Superior temporal gyrus (tissue), 1 donor: ENCODE measurements at regions not wholly inside any gene's neighbourhood (a gene's known extent, or its start where the extent isn't known, plus 50 kb on each side); places are given as distances from the start of the nearest gene placed in this dataset.

Source experiments
- DNase-seq: peaks from one replicate; pipeline ENCODE4 v3.0.0-alpha.2; 2016; ENCODE audit errors: extremely low spot score

DNA sequence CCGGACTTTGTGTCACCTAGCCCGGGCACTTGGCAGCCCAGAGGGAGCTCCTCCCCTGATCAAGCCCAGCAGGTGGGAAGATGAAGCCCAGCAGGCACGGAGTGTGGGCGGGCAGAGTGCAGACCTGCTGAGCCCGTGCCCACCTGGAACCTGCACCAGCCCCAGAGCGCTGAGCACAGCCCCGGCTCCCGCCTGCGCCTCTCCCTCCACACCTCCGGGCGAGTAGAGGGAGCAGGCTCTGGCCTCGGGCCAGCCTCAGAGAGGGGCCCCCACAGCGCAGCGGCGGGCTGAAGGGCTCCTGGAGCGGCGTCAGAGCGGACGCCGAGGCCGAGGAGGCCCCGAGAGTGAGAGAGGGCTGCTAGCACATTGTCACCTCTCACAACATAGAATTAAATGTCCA, 257.7 kb downstream of the VGLL3 start:
- DNase-seq = no peak

DNA sequence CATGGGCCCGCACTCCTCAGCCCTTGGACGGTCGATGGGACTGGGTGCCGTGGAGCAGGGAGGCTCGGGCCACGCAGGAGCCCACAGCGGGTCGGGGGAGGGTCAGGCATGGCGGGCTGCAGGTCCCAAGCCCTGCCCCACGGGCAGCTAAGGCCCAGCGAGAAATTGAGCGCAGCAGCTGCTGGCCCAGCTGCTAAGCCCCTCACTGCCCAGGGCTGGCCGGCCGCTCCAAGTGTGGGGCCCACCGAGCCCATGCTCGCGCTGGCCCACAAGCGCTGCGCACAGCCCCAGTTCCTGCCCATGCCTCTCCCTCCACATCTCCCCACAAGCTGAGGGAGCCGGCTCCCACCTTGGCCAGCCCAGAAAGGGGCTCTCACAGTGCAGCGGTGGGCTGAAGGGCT, 259.4 kb downstream of the VGLL3 start:
- DNase-seq = no peak

DNA sequence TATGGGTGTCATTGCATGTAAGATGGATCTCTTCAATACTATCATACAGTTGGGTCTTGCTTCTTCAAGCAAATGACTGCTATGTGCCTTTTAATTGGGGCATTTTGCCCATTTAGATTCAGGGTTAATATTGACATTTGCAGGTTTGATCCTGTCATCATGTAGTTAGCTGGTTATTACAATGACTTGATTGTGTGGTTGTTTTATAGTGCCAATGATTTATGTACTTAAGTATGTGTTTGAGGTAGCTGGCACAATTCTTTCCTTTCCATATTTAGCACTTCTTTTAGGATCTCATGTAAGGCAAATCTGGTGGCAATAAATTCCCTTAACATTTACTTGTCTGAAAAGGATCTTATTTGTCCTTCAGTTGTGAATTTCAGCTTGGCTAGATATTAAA, 267.5 kb downstream of the VGLL3 start:
- no peak for DNase-seq

DNA sequence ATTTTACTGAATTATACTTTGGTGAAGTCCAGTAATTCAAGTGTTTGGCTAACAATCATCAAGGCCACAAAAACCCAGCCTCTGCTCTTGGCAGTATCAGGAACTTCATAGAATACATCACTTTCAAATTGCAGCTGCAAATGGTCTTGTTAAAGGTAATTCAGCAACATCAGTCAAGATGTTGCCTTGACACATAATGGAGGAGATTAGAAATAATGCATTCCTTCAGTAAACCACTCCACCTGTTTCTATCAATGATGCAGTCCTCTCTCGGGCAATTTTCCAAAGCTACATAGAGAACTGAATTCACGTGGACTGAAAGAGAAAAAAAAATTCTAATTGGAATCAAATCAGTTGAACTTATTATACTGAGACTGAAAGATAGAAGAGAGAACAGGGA, 279.3 kb downstream of the VGLL3 start:
- DNase-seq = no peak

DNA sequence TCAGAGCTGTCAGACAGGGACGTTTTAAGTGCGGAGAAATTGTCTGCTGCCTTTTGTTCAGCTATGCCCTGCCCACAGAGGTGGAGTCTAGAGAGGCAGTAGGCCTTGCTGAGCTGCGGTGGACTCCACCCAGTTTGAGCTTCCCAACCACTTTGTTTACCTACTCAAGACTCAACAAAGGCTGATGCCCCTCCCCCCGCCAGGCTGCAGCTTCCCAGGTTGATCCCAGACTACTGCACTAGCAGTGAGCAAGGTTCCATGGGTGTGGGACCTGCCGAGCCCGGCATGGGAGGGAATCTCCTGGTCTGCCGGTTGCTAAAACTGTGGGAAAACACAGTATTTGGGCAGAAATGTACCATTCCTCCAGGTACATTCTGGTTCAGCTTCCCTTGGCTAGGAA, 282.1 kb downstream of the VGLL3 start:
- no peak for DNase-seq

DNA sequence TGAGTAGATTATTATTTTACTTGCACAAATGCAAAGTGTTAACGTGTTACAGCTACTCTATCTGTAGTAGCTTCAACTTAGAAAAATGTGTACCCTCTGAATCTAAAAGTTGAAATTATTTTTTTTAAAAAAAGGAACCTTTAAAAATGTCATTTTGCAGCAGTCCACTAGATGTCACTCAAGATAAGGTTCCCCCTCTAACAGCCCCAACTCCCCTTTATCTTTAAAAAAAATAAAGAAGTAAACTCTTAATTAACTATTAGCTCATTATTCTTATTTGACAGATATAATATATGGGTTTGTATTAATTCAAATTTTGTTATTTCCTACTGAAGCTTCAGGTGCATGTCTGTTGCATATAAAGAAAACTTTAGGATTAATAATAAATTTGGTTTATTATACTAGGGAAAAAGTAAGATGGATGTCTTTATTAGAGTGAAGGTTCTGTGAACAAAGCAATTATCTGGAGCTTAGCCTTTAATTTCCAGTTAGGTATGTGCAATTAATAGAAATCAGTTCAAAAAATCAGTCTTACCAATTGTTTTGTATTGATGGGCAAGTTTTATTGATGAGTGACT, 288.5 kb downstream of the VGLL3 start:
- DNase-seq = no peak

DNA sequence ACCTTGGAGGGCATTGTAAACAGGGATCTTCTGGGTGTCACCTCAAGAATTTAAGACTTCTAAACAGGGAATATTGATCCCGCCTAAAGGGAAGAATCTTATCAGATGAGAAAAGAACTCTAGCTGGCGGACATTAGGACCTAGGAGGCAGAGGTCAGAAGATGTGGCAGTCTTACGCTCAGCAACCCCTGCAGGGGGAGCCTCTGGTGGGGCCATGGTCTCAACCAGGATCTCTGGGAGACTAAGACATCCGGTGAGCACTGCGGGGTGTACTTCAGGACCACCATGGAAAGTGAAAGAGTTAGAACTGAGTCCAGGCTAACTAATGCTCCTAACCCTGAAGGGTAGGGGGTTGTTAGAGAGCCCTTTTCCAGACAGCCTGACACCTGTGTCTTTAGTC, 295.2 kb downstream of the VGLL3 start:
- no peak for DNase-seq

DNA sequence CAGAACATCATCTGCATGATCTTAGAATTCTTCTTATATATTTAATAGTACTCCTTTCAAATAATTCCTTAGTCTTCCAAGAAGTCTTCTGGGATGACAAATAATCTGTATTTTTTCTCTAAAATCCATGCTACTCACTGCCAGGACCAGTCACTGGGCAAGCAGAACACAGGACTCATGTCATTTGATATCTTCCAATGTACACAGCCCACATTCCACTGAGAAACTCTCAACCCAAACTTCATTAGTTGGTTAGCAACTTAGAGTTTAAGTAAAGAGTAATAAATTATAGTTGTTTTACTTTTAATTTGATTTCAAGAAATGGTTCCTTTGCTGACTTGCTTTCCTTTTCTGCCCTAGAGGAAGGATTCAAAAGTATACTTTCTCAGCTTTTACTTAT, 317.0 kb downstream of the VGLL3 start:
- no peak for DNase-seq

DNA sequence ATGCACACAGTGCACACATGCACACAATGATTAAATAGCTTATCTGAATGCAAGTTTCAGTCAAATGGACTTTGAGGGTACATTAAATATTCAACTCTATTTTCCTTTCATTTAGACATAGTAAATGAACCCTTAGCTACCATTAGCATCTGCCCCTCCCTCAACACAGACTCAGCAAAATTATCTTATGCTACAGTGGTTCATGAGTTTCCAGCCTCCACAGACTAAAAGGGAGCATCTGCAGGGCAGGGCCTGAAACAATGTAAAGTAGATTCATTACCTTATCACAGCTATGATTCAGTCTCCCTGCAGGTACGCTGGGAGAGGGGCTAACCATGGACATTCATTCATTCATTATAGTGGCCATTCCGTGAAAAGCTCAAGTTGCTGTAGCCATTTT, 329.1 kb downstream of the VGLL3 start:
- DNase-seq = no peak

DNA sequence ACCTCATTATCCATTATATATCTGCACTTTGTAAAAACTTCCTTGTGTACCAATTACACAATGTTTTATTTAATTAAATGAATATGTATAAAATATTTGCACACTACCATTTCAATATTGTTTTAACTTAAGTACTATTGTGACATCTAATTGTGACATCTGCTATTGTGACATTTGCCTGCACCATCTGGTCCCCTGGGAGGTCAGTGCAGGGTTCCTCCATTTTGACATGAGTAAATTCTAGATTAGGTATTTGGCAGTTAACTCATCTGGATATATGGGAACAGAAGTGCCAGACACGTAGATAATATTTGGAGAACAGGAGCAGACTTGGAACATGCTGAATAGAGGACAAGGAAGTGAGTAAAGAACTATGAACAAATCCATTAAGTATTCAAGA, 332.1 kb downstream of the VGLL3 start:
- no peak for DNase-seq

DNA sequence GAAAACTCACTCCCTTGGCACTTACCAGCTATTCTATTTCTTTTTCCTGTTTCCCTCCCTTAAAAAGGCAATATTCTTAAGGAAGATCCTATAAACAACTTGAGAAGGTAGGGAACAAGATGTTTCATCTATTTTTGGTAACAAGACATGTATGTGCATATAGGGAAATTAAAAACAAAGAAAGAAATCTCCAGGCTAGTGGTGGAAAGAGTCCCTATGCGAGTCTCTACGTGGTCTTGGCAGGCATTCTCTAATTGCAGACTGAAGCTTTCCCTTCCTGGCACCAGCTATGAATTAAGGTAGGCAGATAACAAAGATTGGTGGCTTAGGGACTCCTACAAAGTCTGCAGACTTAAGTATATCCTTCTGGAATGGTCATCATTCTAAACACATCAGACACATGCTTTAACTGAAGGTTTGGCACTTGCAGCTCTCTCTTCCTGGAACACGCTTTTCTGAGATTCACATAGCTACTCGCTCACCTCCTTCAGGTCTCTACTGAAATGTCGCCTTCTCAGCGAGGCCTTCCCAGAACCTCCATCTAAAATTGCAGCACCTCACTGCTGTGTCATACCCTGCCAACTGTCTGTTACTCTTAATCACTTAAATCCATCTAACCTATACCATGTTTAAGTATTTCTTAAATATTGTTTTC, 336.0 kb downstream of the VGLL3 start:
- no peak for DNase-seq

DNA sequence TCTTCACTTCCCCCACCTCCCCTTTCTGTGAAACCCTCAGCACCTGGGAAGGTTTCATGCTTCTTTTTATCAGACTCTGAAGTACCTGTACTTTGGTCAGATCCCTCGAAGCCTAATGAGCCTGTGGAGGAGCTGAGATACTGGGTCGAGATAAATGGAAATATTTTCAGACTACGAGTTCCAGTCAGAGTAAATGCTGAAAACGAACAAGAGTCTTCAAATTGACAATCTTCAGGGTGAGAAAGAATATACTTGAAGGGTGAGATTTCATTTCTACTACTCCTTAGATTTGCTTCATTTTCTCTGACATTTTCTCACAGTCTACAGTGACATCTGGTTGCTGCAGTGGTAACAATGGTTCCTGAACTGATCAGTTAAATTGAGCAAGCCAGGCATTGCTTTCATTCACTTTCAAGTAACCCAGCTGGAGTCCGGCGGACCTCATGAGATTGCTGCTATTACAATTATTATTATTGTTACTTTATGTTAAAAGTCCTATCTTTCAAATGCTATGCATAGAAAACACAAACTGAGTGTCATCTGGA, 337.2 kb downstream of the VGLL3 start:
- no peak for DNase-seq

DNA sequence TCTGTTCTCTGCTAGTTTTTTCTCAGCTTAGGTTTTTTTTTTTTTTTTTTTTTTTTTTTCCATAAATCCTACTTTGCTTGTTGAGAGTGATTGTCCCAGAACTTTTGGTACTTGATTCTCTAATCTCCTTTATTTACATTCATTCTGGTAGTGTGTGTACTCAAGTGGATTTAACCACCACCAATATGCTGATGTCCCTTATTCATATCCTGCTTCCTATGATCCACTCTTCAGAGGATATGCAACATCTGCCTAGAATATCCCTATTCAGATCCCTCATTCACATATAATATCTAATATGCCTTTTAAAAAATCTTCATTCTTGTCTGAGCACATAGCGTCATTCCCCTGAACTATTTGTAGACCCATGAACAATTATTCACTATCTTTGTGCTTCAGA, 342.9 kb downstream of the VGLL3 start:
- DNase-seq = no peak

DNA sequence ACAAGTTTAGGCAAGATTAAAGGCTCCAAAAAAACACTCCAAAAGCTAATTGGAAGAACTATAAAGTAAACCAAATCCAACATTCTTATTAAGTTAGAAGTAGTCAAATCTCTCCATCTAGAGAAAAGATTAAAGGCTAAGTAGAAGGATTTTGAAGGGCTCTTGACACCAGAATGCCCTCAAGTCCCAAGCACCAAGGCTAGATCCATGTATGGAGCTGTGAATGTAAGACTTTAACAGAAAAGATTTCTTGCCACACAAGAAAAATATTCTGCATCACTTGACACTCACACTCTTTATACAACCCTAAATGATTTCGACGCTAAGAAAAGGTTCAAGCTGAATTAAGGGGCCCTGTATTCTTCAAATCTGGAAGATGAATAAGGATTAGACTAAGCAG, 345.2 kb downstream of the VGLL3 start:
- DNase-seq = no peak

DNA sequence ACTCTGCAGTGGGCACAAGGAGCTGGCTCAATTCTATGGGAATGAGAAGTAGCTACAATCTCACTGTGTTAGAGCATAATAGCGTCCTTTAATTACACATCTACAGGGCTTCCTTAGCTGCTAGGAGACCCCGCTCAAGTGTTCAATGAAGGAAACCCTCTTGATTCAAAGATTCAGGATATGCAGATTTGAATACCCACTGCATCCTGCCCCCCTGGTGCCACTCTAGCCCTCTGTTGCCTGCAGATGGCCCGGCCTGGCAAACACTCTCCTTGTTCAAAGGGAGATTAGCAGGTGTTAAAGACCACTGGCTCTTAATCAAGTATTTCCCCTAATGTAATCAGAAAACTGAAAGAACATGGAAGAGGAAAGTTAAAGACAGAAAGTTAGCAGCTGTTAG, 356.6 kb downstream of the VGLL3 start:
- no peak for DNase-seq

DNA sequence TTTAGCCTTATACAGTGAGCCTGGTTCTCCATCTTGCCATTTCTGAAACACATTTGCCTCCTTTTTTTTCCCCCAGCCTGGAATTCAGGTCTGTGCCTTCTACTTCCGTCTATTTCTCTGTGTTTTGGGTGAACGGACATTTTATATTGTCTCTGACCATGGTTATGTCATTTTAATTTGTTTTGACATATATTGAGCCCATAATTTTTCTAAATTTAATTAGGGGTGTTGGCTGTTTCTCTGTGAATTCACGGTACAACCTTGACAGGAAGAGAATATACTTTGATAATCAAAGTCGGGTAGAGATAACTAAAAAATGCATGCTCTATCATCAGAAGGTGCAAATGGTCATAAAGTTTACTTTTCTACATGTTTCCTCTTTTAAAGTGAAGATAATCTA, 361.4 kb downstream of the VGLL3 start:
- no peak for DNase-seq

DNA sequence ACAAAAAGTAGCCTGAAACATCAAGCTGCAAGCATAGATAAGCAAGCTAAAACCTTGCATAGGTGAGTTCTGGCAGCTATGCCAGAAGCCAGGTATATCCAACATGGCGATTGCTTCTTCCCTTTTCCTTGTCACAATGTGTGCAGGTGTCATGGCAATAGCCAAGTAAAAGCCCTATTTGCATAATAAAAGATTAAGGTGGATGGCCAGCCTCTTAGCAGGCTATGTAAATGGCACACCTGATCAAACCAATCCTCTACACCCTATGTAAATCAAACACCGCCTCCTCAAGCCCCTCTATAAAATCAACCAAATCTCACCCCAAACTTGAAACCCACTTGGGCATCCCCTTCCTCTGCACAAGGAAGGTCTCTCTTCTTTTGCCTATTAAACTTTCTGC, 366.8 kb downstream of the VGLL3 start:
- no peak for DNase-seq

DNA sequence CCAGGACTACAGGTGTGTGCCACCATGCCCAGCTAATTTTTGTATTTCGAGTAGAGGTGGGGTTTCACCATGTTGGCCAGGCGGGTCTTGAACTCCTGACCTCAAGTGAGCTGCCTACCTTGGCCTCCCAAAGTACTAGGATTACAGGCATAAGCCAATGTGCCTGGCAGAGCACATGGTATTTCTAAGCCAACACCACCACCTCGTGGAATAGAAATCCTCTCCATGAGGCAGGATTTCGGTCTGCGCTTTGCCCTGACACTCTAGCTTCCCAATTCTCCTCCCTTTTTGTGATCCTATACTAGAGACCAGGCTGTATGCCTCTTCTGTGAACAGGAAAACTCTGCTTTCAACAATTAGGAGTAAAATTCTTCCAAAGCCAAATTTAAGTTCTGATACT, 372.2 kb downstream of the VGLL3 start:
- no peak for DNase-seq

DNA sequence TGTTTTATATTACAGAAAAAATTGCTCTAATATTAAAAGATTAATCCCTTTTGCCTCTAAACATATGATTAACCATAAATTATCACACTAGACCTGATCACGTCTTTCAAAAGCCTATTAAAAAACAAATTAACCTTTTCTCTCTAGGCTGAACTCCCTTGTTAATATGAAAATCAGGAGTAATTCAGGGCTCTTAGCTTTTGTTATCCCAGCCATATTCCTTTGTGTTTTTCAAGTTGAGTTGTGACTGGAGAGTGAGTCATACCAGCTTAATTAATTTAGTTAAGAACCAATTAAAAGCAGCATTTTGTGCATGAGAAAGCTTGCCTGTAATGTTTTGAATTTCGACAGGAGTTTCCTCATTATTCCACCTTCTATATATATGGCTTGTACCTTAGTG, 385.8 kb downstream of the VGLL3 start:
- no peak for DNase-seq

DNA sequence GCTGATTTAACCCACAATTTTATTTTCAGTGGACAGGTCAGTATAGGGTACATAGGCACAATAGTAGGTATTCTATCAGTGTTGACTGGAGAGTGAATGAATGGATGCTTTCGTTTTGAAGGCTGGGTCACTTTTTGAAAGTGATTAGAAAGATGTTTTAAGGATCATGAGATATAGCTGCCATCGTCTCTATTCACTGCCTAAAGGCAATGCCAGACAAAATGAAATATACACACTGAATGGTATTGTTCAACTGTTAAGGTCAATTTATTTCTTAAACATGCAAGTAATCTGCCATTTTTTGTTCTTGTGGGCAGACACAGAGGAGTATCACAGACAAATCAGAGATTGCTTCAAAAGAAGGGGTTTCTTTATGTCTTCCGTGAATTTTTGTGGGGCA, 395.3 kb downstream of the VGLL3 start:
- DNase-seq = no peak

DNA sequence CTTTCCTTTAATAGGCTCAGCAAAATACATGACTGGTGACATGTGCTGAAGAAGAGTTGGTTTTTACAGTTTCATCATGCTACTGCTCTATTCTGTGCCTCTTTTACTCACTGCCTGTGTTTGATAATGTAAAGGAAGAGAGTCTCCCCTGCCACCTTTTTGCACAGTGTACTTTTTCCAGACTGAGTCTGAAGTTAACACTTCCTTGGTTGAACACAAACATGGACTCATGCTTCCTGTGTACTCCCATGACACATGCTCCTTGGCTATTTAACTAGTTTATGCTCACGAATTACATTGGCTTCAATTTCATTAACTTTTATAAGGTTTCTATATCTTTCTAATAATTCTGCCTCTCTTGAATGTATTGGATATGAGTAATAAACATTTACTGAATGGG, 396.1 kb downstream of the VGLL3 start:
- no peak for DNase-seq

DNA sequence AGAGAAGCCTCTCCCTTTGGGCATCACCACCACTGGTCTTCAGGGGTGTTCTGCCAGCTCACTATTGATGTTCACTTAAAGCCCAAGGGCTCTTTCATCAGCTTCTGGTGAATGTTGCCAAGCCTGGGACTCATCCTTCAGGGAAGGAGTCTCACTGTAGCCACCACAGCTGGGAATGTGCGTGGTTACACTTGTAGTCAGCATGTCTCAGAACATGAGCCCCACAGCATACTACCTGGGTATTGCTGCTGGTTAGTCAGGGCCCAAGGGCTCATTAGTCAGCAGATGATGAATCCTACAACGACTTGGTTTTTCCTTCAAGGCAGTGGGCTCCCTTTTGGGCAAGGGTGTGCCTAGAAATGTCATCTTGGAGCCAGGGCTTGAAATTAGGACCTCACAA, 412.9 kb downstream of the VGLL3 start:
- no peak for DNase-seq

DNA sequence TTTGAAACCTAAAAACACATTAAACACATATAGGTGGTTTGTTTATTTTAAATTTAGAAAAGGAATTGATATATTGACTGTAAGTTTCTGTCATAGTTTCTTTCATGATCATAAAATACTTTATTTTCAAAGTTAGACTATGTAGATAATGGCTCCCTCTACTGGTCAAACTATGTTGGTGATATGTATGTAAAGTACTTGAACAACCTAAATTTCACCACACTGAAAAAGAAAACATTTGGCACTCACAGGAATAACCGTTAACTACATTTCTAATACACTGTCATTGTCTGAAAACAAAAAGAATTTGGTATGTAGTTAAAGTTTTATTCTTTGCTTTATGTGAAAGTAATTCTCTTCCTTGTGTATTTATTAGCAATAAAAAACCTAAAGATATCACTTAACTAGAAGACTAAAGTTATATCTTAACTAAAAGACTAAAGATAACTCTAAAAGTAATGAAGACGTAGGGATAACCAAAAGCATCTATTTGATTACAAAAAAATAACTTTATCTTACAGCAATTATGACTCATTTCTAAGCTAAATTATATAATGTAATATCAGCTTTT, 427.5 kb downstream of the VGLL3 start:
- DNase-seq = peak; percentile 80

DNA sequence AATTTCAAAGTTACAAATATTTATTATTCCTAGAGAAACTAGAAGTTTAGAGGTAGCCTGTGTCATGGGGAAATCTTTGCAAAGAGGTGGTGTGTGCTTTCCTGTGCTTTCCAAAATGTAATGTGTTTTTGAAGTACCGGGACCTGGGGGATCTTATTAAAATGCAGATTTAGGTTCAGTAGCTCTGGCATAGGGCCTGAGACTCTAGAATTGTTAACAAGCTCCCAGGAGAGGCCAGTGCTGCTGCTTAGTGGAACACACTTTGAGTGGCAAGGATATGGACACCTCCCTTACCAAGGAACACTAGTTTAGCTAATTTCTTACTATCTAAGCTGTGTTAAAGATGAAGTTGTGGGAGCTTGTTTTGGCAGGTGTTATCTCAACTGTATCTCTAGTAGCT, 428.9 kb downstream of the VGLL3 start:
- DNase-seq = no peak
